Heart left ventricle (tissue), 13 donors: ENCODE measurements at regions not wholly inside any gene's neighbourhood (a gene's known extent, or its start where the extent isn't known, plus 50 kb on each side); places are given as distances from the start of the nearest gene placed in this dataset.
"Not testable (repeated sequence)": the region's sequence is repeated elsewhere in the genome, so short reads cannot be mapped to it uniquely, and the experiment has no call there.

Experiments
- POLR2A ChIP-seq, 2 donors: fragments of 450-650 bp; IDR thresholded peaks; one replicate each; pipeline ENCODE4 v1.6.1; 2017; ENCODE audit warnings: antibody characterized with exemption in 2 of 2, mild to moderate bottlenecking in 2 of 2, moderate library complexity in 2 of 2
- TF ChIP-seq, protein P1 (sequence below), 12 donors: fragments of 200-600 bp; sonication (generic) in 4 of 12; IDR thresholded peaks; one replicate each; pipeline versions ENCODE4 v1.5.0 to v1.8.0; 2018 to 2022; ENCODE audit warnings: antibody characterized with exemption in 12 of 12, mild to moderate bottlenecking in 5 of 12
- donor health status: ischemic (EF 13 %, LVEDD 7.1; RV severe dilation, severe dysfunction).
- donor health status: DM: no; HTN: yes; CAD: no.
- donor health status: DM: no; HTN: no; CAD: no.
- donor health status: ischemic (EF 25% LVEDD 6.9; RV normal size, moderate dysfunction).
- donor health status: ischemic (EF 25% LVEDD 5.7; RV mildly dilated, moderate dysfunction).
- donor health status: ischemic (EF 35%, LVEDD 5.7; RV mildly dilated, moderate dysfunction).
- donor health status: nonischemic (EF 11% LVEDD 7.7; RV severe dilation, severe dysfunction).
- donor health status: DM: yes; HTN: yes; CAD: no.
- donor health status: PGD.
- donor health status: ischemic (EF 29% LVEDD 5.4; RV normal size, mild dysfunction).
- donor health status: nonischemic (EF 23%, LVEDD 6.1; RV moderate dilation, normal function).

DNA sequence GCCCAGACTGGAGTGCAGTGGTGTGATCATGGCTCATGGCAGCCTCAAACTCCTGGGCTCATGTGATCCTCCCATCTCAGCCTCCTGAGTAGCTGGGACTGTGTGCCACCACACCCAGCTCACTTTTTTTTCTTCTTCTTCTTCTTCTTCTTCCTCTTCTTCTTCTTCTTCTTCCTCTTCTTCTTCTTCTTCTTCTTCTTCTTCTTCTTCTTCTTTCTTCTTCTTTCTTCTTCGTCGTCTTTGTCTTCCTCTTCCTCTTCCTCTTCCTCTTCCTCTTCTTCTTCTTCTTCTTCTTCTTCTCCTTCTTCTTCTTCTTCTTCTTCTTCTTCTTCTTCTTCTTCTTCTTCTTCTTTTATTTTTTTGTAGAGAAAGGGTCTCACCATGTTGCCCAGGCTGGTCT lies 78.8 kb upstream of the RPH3A start:
- TF ChIP-seq, protein P1, sequence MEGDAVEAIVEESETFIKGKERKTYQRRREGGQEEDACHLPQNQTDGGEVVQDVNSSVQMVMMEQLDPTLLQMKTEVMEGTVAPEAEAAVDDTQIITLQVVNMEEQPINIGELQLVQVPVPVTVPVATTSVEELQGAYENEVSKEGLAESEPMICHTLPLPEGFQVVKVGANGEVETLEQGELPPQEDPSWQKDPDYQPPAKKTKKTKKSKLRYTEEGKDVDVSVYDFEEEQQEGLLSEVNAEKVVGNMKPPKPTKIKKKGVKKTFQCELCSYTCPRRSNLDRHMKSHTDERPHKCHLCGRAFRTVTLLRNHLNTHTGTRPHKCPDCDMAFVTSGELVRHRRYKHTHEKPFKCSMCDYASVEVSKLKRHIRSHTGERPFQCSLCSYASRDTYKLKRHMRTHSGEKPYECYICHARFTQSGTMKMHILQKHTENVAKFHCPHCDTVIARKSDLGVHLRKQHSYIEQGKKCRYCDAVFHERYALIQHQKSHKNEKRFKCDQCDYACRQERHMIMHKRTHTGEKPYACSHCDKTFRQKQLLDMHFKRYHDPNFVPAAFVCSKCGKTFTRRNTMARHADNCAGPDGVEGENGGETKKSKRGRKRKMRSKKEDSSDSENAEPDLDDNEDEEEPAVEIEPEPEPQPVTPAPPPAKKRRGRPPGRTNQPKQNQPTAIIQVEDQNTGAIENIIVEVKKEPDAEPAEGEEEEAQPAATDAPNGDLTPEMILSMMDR (IDR thresholded peaks at IDR 0.05), result not testable (repeated sequence)
- not testable (repeated sequence) for TF ChIP-seq POLR2A (IDR thresholded peaks at IDR 0.05)
